CD4-positive, alpha-beta T cell (primary cell): ENCODE measurements at regions not wholly inside any gene's neighbourhood (a gene's known extent, or its start where the extent isn't known, plus 50 kb on each side); places are given as distances from the start of the nearest gene placed in this dataset.

Source experiments
- ATAC-seq: fragments of 200-7000 bp; cut with Tn5 transposase; one replicate; pipeline ENCODE4 v1.10.0; 2022; ENCODE audit warnings: mild to moderate bottlenecking; ENCODE audit not compliant: poor library complexity
- CTCF ChIA-PET: fragments of 350-600 bp; sonication (Branson Sonifier 250); formaldehyde crosslinking; loops from one replicate; lab custom pipeline; 2021; ENCODE audit warnings: antibody characterized with exemption, inconsistent platforms; lab: Charles Lee
- POLR2A ChIA-PET: fragments of 350-600 bp; sonication (Branson Sonifier 250); formaldehyde crosslinking; loops from one replicate; lab custom pipeline; 2021; ENCODE audit warnings: antibody characterized with exemption, inconsistent platforms; lab: Charles Lee
- DNase-seq, 14 experiments: peaks; one replicate each; pipeline ENCODE4 v3.0.0-alpha.2; 2013 to 2020; ENCODE audit warnings: mixed read lengths in 2 of 14
- H3K27ac ChIP-seq, 2 donors: one replicate each; pipeline versions ENCODE4 v1.5.1 to v1.7.0; 2013; ENCODE audit warnings: low read length in 2 of 2, low read depth in 1 of 2, mild to moderate bottlenecking in 1 of 2
- H3K27me3 ChIP-seq, 2 experiments: 1 replicate in 1 of 2; 2 replicates in 1 of 2; pipeline versions ENCODE4 v1.6.1 to v1.7.0; 2013; ENCODE audit warnings: low read length in 2 of 2, control low read depth in 1 of 2, mild to moderate bottlenecking in 1 of 2, moderate library complexity in 1 of 2; ENCODE audit not compliant: insufficient read depth in 2 of 2, control insufficient read depth in 1 of 2
- H3K36me3 ChIP-seq: one replicate; pipeline ENCODE4 v1.6.1; 2013; ENCODE audit warnings: low read length, control low read depth; ENCODE audit not compliant: insufficient read depth
- H3K4me1 ChIP-seq: one replicate; pipeline ENCODE4 v1.6.1; 2013; ENCODE audit warnings: low read length, control low read depth; ENCODE audit not compliant: insufficient read depth
- H3K4me3 ChIP-seq: one replicate; pipeline ENCODE4 v1.5.1; 2013; ENCODE audit warnings: mild to moderate bottlenecking, low read length, moderate library complexity
- H3K9me3 ChIP-seq, 2 experiments: 1 replicate in 1 of 2; 2 replicates in 1 of 2; pipeline versions ENCODE4 v1.6.1 to v1.7.0; 2013; ENCODE audit warnings: low read length in 2 of 2, mild to moderate bottlenecking in 2 of 2, control low read depth in 1 of 2, moderate library complexity in 1 of 2; ENCODE audit not compliant: control insufficient read depth in 1 of 2, insufficient read depth in 1 of 2
- H3K27ac Mint-ChIP-seq: one replicate; pipeline ENCODE4 v1.8.0; 2020; ENCODE audit warnings: mixed read lengths
- H3K27me3 Mint-ChIP-seq: one replicate; pipeline ENCODE4 v1.8.0; 2021; ENCODE audit warnings: mixed read lengths
- H3K36me3 Mint-ChIP-seq: one replicate; pipeline ENCODE4 v1.8.0; 2021; ENCODE audit warnings: low read depth, mixed read lengths
- H3K4me1 Mint-ChIP-seq: one replicate; pipeline ENCODE4 v1.8.0; 2021; ENCODE audit warnings: low read depth, mixed read lengths
- H3K4me3 Mint-ChIP-seq: one replicate; pipeline ENCODE4 v1.8.0; 2020; ENCODE audit warnings: mild to moderate bottlenecking, mixed read lengths
- H3K9me3 Mint-ChIP-seq: one replicate; pipeline ENCODE4 v1.8.0; 2020; ENCODE audit warnings: mixed read lengths
- intact Hi-C, 2 experiments: fragments of 100-400 bp; cut with DNase I in 1 of 2; cut with micrococcal nuclease in 1 of 2; formaldehyde crosslinking; loops; one replicate each; pipeline versions ENCODE4 v1.15.1 to v1.9.0; 2023 to 2025; cut with DNase I, micrococcal nuclease
- TF ChIP-seq, protein P1 (sequence below): fragments of 200-600 bp; IDR thresholded peaks from one replicate; pipeline ENCODE4 v1.8.0; 2022; ENCODE audit warnings: antibody characterized with exemption, mild to moderate bottlenecking

GRCh38 chr9:13920557-13920956, 393.4 kb downstream of the NFIB start:
- no peak for ATAC-seq
- H3K27ac Mint-ChIP-seq = no peak overlapping the region
- no peak overlapping the region for H3K4me3 Mint-ChIP-seq
- peaks cover 3% of the 10 kb centered on the region for H3K9me3 Mint-ChIP-seq
- no peaks in the 10 kb centered on the region for H3K36me3 ChIP-seq
- H3K4me3 ChIP-seq = no peak overlapping the region
- no peaks in the 10 kb centered on the region for H3K27me3 ChIP-seq
- POLR2A ChIA-PET = no interaction called here
- TF ChIP-seq, protein P1, sequence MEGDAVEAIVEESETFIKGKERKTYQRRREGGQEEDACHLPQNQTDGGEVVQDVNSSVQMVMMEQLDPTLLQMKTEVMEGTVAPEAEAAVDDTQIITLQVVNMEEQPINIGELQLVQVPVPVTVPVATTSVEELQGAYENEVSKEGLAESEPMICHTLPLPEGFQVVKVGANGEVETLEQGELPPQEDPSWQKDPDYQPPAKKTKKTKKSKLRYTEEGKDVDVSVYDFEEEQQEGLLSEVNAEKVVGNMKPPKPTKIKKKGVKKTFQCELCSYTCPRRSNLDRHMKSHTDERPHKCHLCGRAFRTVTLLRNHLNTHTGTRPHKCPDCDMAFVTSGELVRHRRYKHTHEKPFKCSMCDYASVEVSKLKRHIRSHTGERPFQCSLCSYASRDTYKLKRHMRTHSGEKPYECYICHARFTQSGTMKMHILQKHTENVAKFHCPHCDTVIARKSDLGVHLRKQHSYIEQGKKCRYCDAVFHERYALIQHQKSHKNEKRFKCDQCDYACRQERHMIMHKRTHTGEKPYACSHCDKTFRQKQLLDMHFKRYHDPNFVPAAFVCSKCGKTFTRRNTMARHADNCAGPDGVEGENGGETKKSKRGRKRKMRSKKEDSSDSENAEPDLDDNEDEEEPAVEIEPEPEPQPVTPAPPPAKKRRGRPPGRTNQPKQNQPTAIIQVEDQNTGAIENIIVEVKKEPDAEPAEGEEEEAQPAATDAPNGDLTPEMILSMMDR = no peak
- no peaks in the 10 kb centered on the region for H3K36me3 Mint-ChIP-seq
- H3K27me3 Mint-ChIP-seq = no peaks in the 10 kb centered on the region
- H3K9me3 ChIP-seq = no peaks in the 10 kb centered on the region
- intact Hi-C loops = no loop called here
- CTCF ChIA-PET = no interaction called here
- no peak for DNase-seq
- no peak overlapping the region for H3K27ac ChIP-seq
- no peaks in the 10 kb centered on the region for H3K4me1 ChIP-seq
- H3K4me1 Mint-ChIP-seq = no peaks in the 10 kb centered on the region

- Mint-ChIP-seq H3K9me3 (peaks cover 3% of the 10 kb centered on the region), H3K4me1 (no peaks in the 10 kb centered on the region), H3K36me3 (no peaks in the 10 kb centered on the region), H3K27me3 (no peaks in the 10 kb centered on the region), H3K27ac (no peak overlapping the region), H3K4me3 (no peak overlapping the region)
- no peaks in the 10 kb centered on the region for H3K27me3 ChIP-seq
- H3K36me3 ChIP-seq = no peaks in the 10 kb centered on the region
- intact Hi-C loops = no loop called here
- TF ChIP-seq, protein P1 = no peak
- ChIA-PET CTCF (no interaction called here), POLR2A (no interaction called here)
- ATAC-seq (no peak), DNase-seq (no peak)
- no peak overlapping the region for H3K4me3 ChIP-seq
- no peaks in the 10 kb centered on the region for H3K4me1 ChIP-seq
- no peaks in the 10 kb centered on the region for H3K9me3 ChIP-seq
- H3K27ac ChIP-seq = no peak overlapping the region
These were observed 394.5 kb downstream of the NFIB start for GRCh38 chr9:13919401-13919800.

DNA sequence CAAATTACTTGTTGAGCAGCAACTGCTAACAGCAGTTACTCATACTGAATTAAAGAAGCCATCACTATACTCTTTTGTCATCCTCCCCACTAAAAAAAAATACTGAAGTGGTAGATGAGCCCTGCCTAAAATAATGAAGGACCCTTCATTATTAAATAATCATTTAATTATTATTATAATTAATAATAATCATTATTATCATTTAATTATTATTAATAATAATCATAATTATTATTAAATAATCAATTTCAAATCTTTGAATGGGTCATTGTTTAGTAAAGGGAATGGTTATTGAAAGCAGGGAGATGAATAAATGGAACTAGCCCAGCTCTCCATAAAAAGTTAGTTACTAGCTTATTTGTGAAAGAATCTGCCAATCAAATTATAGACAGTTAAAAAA, 396.4 kb downstream of the NFIB start:
- H3K4me3 Mint-ChIP-seq = no peak overlapping the region
- no peak overlapping the region for H3K27ac Mint-ChIP-seq
- TF ChIP-seq, protein P1 = no peak
- POLR2A ChIA-PET = no interaction called here
- Histone ChIP-seq H3K27ac (no peak overlapping the region), H3K27me3 (no peaks in the 10 kb centered on the region), H3K4me3 (no peak overlapping the region), H3K4me1 (no peaks in the 10 kb centered on the region), H3K36me3 (no peaks in the 10 kb centered on the region), H3K9me3 (no peaks in the 10 kb centered on the region)
- no peaks in the 10 kb centered on the region for H3K9me3 Mint-ChIP-seq
- no peak for ATAC-seq
- CTCF ChIA-PET = no interaction called here
- no peaks in the 10 kb centered on the region for H3K4me1 Mint-ChIP-seq
- no peaks in the 10 kb centered on the region for H3K27me3 Mint-ChIP-seq
- DNase-seq = no peak
- intact Hi-C loops = no loop called here
- no peaks in the 10 kb centered on the region for H3K36me3 Mint-ChIP-seq
